HG03432 (cell line): ENCODE measurements at regions not wholly inside any gene's neighbourhood (a gene's known extent, or its start where the extent isn't known, plus 50 kb on each side); places are given as distances from the start of the nearest gene placed in this dataset.
"Not testable (repeated sequence)": the region's sequence is repeated elsewhere in the genome, so short reads cannot be mapped to it uniquely, and the experiment has no call there.

Source experiments
- ATAC-seq: cut with Tn5 transposase; IDR thresholded peaks from one replicate; pipeline ENCODE4 v1.9.1; 2021; ENCODE audit warnings: mild to moderate bottlenecking, moderate library complexity; ENCODE audit not compliant: unreplicated experiment

- ATAC-seq, result no peak
Measured at GRCh38 chrX:50967736-50968135, 57.2 kb downstream of the BMP15 start.

GRCh38 chrX:50968871-50969635 lies 58.5 kb downstream of the BMP15 start:
- not testable (repeated sequence) for ATAC-seq

GRCh38 chrX:50971395-50971794 lies 60.9 kb downstream of the BMP15 start:
- peak; percentile 83 for ATAC-seq

GRCh38 chrX:50973199-50973598 lies 62.7 kb downstream of the BMP15 start:
- no peak for ATAC-seq

GRCh38 chrX:50978920-50979682 lies 68.6 kb downstream of the BMP15 start:
- no peak for ATAC-seq

- ATAC-seq, result no peak
Measured at GRCh38 chrX:50980251-50980650, 69.7 kb downstream of the BMP15 start.

GRCh38 chrX:50988649-50989048 lies 78.1 kb downstream of the BMP15 start:
- no peak for ATAC-seq

- ATAC-seq, result no peak
Measured at GRCh38 chrX:50996930-50997329, 86.4 kb downstream of the BMP15 start.

GRCh38 chrX:51000384-51000783 lies 89.8 kb downstream of the BMP15 start:
- not testable (repeated sequence) for ATAC-seq

GRCh38 chrX:51001733-51002632 lies 91.4 kb downstream of the BMP15 start:
- not testable (repeated sequence) for ATAC-seq

- no peak for ATAC-seq
Measured at GRCh38 chrX:51006064-51006463, 95.5 kb downstream of the BMP15 start.

- ATAC-seq, result no peak
Measured at GRCh38 chrX:51024106-51024696, 113.7 kb downstream of the BMP15 start.

- ATAC-seq, result no peak
Measured at GRCh38 chrX:51026862-51027261, 116.3 kb downstream of the BMP15 start.

GRCh38 chrX:51035746-51036145 lies 125.2 kb downstream of the BMP15 start:
- no peak for ATAC-seq

GRCh38 chrX:51047950-51048349 lies 137.4 kb downstream of the BMP15 start:
- ATAC-seq, result no peak

GRCh38 chrX:51053741-51054140 lies 143.2 kb downstream of the BMP15 start:
- ATAC-seq, result no peak

- ATAC-seq, result no peak
Measured at GRCh38 chrX:51098046-51098445, 187.5 kb downstream of the BMP15 start.

GRCh38 chrX:51119058-51119926 lies 208.8 kb downstream of the BMP15 start:
- not testable (repeated sequence) for ATAC-seq

GRCh38 chrX:51125743-51126142 lies 206.9 kb upstream of the NUDT10 start:
- not testable (repeated sequence) for ATAC-seq
